HG03457 (cell line): ENCODE measurements at regions not wholly inside any gene's neighbourhood (a gene's known extent, or its start where the extent isn't known, plus 50 kb on each side); places are given as distances from the start of the nearest gene placed in this dataset.

ENCODE experiments used
- ATAC-seq: cut with Tn5 transposase; IDR thresholded peaks from one replicate; pipeline ENCODE4 v1.9.1; 2021; ENCODE audit warnings: moderate number of reproducible peaks; ENCODE audit not compliant: unreplicated experiment

DNA sequence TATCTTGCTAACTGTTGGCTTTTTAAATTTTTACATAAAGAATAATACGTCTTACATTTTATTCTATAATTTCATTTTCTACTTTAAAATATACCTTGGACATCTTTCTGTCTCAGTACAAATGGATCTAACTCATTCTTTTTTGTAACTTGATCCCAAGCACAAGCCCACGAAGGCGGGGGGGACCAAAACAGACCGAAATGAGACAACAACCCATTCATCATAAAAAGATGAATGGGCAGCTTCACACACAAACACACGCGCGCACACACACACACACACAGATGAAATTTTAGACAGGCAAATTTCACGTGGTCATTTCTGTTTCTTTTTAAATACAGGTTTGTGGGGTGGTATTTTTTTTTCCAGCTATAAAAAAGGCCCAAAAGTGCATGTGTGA is 271.3 kb upstream of the TOPAZ1 start:
- ATAC-seq = no peak

DNA sequence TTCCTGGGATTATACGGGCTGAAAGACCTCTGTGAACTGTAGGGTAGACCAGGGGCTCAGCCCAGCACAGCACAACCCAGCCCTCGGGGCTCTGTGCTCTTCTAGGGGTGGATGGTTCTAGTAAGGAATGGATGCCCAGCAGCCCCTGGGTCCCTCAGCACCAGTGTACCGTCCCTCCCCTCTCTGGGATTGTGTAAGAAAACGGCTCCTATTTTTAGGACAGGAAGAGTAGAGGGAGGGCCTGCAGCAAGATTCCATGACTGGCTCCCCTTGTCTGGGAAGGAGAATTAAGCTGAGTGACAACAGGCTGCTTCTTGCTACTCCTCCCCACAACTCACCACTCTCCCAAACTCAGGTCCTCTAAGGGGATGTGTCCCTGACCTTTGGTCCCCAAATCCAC is 270.8 kb upstream of the TOPAZ1 start:
- no peak for ATAC-seq

DNA sequence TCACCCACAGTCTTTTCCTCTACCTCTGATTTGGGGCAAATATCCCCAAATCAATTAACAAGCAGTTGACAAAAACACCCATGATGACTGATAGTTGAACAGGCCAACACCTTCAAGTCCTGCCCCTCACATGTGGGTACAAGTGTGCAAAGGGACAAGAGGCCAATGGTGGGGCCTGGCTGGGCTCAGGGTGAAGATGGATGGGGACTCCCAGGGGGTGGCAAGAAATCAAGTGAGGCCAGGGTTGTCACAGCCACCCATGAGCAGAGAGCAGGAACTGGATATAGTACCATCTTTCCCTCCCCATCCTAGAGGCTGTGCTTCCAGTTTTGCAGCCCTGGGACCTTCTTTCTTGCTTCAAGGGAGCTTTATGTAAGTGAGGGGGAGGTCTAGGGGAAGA is 270.2 kb upstream of the TOPAZ1 start:
- no peak for ATAC-seq

DNA sequence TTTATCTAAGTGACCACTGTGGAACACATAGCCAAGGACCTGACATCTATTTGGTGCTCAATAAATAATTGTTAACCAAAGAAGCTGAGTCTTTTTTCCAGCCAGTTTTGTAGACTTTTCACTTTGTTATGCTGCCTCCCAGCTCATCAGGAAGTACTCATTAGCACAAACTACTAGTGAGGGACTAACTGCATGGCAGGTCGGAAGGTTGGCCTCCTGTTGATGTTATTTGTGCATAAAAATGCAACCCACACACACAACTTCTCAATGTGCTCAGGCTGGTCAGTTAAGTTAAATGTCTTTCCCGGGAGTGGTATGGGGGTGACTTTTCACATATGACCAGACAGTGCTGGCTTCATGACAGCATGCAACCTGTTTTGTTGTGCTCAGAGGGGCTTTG is 263.0 kb upstream of the TOPAZ1 start:
- no peak for ATAC-seq

DNA sequence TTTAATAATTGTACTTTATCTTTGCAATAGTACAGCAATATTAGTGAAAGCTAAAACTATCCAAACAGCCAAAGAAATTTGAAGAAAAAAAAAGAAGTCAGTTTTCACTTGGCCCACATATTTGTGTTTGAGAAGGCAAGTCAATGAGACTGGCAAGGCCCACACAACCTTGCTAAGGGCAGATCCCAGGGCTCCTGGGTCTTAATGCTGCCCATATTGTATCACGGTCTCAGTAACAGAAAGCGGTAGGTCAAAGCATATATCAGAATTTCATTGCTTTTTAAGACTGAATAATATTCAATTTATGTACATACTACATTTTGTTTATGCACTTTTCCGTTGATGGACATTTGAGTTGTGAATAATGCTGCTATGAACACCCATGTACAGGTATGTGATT is 262.0 kb upstream of the TOPAZ1 start:
- no peak for ATAC-seq

DNA sequence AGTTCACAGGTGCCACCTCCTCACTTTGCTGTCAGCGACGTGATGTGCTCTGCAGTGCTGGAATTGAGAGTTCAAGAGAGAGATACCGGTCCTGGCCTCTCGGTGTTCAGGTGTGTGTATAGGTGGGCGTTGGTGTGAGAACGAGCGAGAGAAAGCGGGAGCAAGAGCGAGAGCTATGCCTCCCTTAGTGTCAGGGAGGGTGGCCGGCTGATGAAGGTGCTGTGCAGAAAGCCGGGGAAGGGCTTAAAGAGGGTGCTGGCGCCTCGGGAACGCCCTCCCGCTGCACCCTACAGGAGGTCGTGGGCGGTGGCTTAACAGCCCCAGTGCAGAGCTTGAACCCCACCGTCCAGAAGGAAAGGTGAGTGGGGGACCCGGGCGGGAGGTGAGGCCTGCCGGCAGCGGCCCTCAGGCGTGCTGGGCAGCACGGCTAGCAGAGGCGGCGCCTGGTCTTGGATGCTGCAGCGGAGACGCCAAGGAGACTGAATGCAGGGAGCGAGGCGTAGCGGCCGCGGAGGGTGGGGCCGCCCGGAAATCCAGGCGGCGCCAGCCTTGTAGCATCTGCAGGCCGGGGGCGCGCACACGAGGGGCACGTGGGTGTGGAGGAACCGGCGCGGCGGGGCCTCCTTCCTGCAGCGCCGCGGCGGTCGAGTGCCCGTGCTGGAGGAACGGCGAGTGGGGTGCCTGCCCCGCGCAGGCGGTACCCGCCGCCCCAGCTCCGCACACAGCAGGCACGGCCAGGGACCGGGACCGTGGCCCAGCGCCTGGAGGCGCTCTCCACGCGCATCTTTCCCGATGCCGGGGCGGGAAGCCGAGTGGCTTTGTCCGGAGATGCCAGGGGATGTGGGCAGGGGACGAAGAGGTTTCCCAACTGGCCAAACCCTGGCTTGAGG is 246.8 kb upstream of the TOPAZ1 start:
- ATAC-seq = no peak

DNA sequence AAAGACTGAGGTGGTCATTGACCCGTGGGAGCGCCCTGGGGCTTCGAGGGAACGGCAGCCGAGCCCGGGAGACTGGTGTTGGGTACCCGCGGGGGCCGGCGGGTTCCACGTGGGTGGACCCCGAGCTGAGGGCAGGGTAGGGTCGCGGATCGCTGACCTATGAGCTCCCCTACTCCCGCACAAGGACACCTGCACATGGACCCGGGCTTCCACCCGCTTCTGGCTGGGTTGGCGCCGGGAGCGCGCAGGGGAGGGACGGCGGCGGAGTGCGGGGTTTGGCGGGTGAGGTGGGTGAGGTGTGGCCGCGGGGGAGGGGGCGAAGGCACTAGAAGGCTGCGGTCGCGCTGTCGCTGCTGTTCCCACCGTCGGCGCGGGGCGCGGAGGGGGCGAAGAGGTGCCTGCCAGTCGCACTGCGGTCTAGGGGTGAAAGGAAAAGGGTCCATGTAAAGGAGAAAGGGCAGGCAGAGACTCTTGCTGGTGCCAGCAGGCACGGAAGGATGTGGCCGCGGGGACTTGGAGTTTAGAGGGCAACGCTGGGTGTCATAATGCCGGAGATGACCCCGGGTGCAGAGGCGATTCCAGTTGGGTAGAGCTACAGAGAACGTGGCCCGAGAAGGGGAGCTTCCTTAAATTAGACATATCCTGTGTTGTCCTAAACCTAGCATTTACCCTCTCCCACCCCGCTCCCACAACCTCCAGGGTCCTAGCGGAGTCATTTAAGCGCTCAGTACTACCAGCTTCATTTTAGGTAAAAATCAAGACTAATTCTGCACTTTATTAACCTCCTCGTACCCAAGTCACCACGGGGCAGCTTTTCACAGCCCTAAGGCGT is 245.9 kb upstream of the TOPAZ1 start:
- no peak for ATAC-seq

DNA sequence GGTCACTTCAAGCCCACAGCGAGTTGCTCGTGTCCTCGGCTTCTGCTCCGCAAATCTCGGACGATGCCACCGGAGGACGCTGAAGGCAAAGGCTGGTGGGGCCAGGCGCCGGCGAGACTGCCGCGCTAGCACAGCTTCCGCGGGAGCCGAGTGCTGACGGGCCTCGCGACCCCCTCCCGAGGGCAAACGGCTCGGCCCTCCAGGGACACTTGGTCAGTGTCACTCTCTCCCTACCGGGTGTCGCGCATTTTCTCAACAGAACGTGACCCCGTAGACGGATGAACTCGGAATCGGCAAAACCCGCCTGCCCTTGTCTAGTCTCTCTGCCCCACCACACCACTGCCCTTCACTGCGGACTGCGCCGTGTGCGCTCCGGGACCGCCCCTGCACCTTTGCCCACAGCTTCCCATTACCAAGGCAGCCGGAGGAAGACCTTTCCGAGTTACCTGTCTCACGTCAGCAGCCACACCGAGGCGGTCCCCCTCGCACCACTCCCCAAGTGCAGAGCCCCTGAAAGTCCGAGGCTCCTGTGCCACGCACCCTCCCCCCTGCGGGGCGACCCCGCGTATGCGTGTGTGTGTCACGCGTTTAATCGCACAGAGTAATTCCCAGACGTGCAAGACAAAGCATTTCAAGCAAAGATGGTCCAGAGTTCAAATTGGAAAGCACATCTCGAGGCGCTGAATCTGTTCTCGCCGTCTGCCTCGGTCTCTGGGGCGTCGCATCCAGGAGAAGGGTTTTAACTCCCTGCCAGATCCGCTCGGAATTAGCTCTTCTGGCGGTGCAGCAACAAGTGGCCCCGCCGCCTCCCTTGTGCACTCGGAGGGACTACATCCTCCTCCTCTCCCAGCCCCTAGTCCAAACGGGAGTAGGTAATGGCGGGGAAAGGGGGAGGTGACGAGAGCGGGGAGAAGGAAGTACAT is 245.0 kb upstream of the TOPAZ1 start:
- ATAC-seq = no peak

DNA sequence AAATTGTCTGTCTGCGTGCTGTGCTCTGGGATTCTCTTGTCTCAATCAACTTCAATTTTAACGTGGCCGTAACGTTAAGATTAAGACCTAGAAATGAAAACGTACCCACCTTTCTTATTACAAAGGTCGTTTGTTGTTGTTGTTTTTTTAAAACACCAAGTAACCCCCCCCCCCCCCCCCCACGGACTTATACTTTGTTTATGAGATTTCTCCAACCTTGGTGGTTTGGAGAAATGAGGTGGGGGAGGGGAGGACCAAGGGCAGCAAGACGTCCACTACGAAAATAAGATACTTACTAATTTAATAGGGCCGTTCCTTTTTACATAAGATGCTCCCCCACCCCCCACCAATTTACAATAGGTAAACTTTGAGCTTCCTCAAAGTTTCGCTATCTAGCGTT is 244.4 kb upstream of the TOPAZ1 start:
- ATAC-seq = no peak

DNA sequence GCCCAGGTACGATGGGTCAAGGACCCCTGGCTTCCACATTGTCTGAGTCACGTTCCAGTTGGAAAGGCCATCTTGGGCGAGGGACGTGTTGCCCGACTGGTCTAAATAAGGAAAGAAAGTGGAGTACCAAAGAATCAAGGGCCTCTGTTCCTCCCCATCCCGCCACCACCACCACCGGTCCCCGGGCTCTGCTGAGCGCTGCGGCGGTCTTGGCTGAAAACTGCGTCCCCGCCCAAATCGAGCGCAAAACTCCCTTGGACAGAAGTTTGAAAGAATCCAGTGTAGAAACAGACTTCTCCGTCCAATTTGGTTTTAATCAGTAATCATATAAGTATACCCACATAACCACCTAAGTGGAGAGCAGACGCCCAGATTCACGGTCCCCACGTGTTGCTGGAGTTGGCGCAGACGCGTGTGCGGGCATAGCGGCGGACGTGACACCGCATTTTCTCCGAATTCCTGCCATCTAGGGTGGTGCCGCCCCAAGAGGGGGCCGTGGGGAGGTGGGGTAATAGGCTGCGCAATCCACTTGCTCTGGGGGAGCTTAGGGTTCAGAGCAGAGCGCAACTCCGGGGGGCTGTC is 243.8 kb upstream of the TOPAZ1 start:
- ATAC-seq = no peak

DNA sequence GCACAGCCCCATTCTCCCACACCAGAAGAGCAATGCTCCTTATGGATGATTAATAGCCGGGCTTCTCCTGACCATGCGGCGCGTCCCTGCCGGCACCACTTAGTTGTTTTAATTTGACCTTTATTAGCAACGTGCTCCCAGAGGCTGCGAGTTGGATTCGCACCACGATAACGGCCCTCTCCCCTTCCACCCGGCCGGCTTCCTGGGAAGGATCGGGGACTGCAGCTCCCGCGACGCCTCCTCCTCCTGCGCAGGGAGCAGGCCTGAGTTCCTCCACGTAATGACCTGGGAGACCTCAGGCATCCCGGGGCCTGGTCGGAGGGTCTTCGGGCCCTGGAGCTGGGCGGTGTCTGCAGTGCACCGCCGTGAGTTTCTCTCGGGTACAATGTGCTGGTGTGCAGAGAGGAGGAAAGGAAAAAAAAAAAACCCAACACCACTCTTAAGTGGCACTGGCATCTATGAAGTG is 243.3 kb upstream of the TOPAZ1 start:
- no peak for ATAC-seq

DNA sequence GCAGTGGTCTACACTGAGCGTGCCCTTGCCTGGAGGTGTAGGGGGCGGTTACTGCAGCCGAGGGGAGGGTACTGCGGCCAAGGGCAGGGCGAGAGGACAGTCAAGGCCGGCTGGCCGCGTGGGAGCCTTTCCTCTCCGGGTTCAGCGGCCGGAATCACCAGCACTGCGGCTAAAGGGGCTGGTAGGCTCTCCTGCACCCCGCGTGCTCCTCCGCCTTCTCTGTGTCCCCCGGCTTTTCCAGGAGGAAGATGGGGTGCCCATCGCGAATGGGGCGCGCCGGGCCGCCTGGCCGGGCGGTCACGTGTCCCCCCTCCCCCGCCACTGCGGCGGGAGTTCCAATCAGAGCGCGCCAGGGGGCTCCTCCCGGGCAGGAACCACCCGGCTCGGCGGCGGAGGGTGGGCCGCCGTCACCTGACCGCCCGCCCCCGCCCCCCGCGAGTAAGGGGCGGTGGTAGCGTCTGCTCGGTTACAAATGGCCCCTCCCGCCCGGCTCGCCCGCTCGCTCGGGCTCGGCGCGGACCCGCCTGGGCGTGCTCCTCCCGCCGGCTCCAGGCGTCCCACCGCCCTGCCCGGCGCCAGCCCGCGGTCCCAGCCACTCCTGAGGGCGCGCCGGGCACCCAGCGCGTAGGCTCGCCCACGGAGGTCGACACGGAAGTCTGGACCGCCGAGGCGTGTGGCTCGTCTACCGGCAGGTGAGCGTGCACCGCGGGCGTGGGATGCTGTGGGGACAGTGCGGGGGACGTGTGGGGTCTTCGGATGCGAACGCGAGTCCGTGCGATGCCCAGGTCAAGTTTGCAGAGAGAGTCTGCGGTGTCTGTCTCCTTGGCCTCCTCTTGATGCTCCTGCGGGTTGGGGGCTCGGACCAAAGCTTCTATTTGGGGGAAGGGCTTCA is 242.6 kb upstream of the TOPAZ1 start:
- ATAC-seq = no peak

DNA sequence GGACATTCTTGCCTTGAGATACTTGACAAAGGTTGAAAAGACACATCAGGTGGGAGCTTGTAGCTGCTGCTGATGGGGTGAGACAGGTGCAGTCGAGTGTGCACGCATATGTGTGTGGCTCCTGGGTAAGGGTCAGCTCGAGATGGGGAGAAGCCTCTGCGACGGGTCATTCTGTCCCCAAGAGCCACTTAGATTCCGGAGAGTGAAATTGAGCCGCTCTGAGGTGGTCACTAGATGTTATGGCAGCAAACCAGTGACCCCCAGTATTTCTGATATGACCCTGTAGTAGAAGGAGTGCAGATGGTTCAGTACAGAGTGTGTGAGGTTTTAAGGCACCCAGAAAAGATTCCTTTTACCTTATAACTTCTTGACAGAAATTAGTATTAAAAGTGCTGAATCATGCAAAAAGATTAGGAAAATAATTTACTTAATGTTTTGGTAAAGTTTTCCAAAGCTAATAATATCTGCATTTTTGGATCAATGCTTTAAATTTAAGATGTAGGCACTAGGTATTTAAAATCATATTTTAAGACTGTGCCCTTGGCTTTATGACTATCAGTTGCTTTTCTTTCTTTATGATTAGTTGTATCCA is 241.9 kb upstream of the TOPAZ1 start:
- no peak for ATAC-seq

DNA sequence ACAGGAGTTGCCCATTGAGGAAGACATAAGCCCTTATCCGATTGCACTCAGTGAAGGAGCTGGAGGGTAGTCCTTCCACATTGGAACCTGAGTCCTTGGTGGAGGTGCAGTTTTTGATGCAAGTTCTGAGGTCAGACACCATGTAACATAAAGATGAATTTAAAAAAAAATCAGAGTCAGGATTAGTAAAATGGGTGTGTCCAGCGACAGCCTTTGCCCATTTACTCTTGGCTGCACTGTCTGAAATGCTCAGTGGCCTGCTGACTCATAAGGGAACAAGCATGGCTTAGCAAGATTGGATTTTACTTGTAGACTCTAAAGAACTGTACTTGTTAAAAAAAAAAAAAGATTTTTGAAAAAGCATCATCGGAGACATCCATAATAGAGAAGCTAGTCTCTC is 241.1 kb upstream of the TOPAZ1 start:
- no peak for ATAC-seq

DNA sequence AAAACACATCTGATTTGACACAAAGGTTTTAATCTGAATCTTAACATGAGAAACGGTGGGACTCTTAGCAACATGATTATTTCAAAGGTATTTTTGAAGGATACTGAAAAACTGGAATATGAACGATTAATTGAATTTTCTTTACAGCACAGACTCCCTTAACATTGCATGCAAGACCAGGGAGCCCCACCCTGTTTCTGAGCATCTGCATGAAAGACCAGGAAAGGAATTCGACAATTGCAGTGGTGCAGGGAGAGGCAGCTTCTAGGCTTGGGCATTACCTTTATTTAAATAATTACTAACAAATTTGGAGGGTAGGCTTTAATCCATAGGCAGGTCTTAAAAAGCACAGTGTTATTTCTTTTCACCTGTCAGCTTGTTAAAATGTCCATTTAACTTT is 240.6 kb upstream of the TOPAZ1 start:
- no peak for ATAC-seq

DNA sequence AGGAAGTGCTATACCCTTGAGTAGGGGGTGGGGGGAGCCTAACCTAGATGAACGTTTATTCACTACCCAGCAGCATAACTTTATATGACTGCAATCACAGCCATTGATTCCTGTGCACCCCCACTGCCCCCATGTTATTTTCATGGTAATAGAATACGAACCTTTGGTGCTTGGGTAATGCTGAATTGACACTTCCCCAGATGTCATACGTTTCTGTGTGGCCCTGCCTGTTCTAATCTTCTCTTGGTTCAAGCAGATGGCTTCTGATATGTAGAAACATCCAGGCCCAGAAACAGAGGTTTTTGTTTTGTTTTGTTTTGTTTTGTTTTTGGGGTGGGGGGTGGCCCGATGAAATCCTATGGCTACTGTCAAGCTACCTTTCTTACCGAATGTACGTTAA is 237.9 kb upstream of the TOPAZ1 start:
- ATAC-seq = no peak

DNA sequence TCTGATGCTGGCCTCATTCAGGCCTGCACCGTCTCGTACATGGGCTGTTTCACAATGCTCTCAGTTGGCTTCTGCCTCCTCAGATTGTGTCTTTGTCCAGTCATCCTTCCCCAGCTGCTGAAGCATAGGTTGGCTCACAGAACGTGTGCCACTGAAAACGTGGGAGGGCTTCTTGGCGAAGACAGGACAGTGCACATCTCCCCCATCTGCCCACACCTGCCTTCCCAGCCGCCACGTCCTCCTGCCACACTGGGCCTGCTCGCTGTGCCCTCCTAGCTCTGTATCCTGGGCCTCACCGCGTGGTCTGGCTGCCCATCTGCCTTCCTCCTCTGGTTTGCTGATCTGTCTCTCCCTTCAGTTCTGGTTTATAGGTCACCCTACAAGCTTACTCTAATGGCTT is 230.0 kb upstream of the TOPAZ1 start:
- no peak for ATAC-seq

DNA sequence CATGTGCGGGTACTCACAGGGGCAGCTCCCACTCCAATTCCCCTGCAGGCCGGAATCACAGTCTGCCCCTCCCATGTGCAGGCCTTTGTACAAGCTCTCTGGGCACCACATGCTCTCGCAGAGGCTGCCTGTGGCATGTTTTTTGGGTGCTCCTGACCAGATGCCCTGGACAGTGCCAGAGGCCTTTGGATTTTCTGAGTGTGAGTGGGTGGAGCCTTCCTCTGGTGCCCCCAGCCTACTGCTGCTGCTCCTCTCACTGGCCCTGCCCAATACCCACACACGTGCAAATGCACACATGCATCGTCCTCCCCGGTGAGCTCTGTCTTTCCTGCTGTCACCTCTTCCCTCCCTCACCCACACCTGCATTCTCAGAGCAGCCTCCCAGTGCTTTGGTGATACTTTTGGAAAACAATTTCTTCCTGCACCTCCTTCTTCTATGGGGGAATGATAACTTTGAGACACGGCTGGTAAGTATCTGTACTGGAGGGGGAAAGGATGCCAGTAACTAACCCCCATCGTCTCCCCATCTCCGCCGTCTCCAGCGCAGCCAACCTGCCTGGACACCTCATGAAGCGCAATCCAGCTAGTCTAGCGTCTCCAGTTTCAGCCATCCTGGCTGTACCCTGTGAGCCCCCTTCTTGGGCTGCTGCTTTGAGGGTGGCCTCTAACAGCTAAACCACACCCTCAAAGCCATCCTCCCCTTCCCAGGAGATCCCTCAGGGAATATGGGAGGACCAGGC is 229.4 kb upstream of the TOPAZ1 start:
- ATAC-seq = no peak

DNA sequence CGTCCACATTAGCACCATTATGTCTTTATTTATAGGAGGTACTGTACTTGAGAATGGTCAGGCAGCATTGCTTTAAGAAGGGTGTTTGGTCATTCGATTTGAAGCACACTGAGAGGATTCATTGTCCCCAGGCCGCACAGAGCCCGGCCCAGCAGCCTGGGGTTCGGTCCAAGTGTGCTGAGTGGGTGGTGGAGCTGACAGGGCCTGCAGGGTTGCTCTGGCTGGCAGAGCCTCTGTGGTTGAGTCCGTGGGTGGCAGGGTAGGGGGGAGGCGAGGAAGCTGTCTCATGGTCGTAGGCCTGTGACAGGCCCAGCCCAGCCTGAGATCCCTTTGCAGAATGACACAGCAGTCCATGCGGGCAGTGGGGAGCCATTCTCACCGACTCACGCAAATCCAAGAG is 227.7 kb upstream of the TOPAZ1 start:
- ATAC-seq = no peak
